B cell (primary cell): ENCODE measurements at regions not wholly inside any gene's neighbourhood (a gene's known extent, or its start where the extent isn't known, plus 50 kb on each side); places are given as distances from the start of the nearest gene placed in this dataset.

Source experiments
- CTCF ChIP-seq: fragments of 200-600 bp; IDR thresholded peaks from one replicate; pipeline ENCODE4 v1.8.0; 2022; ENCODE audit warnings: antibody characterized with exemption, mild to moderate bottlenecking
- EZH2 ChIP-seq: IDR thresholded peaks from 2 replicates; pipeline ENCODE4 v1.6.1; 2012; ENCODE audit warnings: borderline replicate concordance, low read depth, mild to moderate bottlenecking, moderate library complexity, low read length; ENCODE audit not compliant: insufficient read depth, poor library complexity, severe bottlenecking

DNA sequence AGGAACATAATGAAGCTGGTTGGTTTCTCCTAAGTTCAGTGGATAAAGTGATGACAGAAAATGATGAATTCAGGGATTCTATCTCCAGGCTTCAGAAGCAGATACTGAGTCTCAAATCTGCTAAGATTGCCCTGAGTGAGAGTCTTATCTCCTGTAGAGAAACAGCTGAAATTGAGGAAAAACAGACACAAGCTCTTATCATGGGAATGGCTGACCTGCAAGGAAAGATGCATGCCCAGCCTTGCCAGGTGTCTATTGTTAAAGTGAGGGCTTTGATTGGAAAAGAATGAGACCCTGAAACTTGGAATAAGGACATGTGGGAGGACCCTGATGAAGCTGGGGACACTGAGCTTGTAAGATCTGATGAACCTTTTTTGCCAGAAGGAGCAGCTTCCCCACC is 100.3 kb downstream of the DNAJB9 start:
- TF ChIP-seq CTCF (no peak), EZH2 (no peak)
